NCI-H1092 (cell line): ENCODE measurements at regions not wholly inside any gene's neighbourhood (a gene's known extent, or its start where the extent isn't known, plus 50 kb on each side); places are given as distances from the start of the nearest gene placed in this dataset.
A peak's percentile ranks its signal among the peaks of the same experiment; 100 is the strongest.

Source experiments
- DNase-seq: peaks from one replicate; lab custom pipeline; 2025; lab: John Stamatoyannopoulos, UW

GRCh38 chr2:12347066-12347493, 369.7 kb upstream of the TRIB2 start:
- DNase-seq, result no peak

DNA sequence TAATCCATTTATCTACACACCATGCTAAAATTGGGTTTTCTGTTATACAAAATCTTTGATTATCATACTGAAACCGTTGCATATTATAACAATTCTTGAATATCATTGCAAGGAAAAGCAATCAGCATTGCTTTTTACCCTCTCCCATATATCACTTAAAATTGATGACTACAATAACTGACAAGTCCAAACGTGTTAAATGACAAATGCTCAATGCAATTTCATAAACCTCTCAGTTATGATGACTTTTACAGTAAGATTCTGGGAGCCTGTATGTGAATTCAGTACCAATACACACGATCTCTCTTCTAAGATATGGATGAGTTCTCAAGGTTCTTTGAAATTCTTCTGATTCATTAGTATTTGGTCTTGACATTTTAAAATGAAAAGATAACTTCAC, 368.5 kb upstream of the TRIB2 start:
- DNase-seq, result no peak

DNA sequence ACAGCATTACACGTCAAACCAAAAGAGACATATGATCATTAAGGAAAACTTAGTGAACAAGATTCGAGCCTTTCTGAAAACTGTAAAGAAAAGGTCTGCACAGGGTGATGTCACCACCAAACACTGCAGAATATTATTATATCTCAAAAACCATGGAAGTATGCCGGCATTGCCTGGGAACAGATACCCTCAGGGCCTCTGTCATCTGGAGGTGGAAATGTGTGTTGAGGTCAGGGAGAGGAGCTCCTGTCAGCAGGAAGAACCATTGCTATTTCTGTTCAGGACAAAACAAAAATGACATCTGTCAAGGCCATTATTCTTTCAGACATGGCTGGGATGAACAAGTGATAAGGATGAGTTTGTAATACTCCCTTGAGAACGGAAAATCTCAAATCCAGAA, 365.9 kb upstream of the TRIB2 start:
- no peak for DNase-seq

DNA sequence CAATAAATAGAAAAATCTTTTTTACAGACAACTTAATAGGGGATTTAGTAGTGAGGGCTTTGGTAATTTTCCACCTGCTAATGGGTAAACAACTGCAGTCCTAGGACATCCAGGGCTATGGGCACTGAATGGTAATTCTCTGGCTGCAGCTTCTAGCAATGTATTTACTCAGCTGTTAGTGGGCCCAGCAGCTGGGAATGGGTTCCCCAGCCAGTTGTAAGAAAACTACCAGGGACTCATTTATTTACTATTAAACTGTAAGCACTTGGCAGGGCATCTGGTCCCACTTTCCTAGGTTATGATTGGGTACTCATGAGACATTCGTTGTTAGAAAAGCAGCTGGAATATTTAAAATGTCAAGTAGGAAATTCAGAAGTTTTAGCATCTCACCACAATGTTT, 363.8 kb upstream of the TRIB2 start:
- peak; percentile 89 for DNase-seq

- DNase-seq, result no peak
Observed at GRCh38 chr2:12361506-12361905, 355.2 kb upstream of the TRIB2 start.

- DNase-seq, result no peak
Observed at GRCh38 chr2:12363138-12363537, 353.6 kb upstream of the TRIB2 start.

GRCh38 chr2:12363569-12363968, 353.2 kb upstream of the TRIB2 start:
- no peak for DNase-seq

GRCh38 chr2:12369566-12369965, 347.2 kb upstream of the TRIB2 start:
- DNase-seq, result no peak

DNA sequence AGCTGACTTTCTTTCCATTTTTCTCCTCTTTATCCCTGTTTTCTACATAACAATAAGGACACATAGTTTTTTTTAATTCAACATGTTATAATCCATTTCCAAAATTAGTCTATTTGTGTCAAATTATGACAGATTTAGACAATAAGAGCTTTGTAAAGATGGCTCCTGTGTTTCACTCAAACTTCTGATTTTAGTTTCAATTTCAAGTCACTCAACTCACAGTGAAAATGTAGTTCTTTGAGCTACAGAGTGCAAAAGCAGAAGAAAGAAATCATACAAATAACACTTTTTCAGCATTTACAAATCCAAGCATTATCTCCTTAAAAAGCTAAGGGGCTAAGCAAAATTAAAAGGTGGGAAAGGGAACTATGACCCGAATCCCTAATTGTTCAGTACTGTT, 340.7 kb upstream of the TRIB2 start:
- no peak for DNase-seq

DNA sequence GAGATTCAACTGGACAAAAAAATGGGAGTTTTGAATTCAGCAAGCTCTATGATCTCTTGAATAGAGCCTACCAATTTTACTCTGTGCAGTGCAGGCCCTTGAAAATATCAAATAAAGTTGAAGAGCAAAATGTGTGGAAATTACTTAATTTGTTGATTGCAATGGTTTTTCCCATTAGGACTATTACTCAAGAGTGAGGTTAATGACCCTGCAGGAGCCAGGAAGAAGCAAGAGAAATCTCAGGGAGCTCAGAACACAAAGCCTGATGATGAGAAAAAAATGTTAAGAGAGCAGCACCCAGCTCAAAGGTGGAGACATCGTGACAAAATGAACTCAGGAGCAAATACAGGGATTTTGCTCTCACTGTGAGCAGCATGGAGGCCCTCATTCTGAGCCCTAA, 337.6 kb upstream of the TRIB2 start:
- DNase-seq, result no peak

GRCh38 chr2:12381543-12382325, 335.0 kb upstream of the TRIB2 start:
- DNase-seq, result no peak

GRCh38 chr2:12382366-12382765, 334.4 kb upstream of the TRIB2 start:
- DNase-seq, result no peak

DNA sequence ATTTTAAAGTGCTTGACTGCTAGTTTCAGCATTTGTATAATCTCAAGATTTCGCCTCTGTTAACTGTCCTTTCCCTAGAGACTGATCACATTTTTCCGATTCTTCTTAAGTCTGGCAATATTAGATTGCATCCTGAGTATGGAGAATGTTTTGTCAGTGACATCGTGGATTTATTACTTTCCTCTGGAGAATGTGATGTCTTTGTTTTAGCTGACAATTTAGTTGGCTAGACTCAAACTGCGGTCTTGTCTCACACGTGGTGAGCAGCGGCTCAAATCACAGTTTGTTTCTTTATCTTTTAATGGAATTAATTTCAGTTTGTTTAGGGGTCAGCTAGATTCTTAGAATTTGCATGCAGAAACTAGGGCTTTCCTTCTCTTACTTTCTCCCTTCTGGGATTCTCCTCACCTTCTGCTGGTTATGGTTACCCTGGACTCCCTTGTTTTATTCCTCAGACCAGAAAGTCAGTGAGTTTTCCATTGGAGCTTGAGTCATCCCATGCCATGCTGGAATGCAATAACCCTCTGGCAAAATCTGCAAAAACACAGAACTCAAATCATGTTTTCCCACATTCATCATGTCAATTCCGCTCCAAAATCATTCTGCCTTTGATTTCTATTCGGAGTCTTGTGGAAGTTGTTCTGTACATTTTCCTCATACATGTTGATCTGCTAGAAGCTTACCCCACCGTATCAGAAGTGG, 327.2 kb upstream of the TRIB2 start:
- no peak for DNase-seq

DNA sequence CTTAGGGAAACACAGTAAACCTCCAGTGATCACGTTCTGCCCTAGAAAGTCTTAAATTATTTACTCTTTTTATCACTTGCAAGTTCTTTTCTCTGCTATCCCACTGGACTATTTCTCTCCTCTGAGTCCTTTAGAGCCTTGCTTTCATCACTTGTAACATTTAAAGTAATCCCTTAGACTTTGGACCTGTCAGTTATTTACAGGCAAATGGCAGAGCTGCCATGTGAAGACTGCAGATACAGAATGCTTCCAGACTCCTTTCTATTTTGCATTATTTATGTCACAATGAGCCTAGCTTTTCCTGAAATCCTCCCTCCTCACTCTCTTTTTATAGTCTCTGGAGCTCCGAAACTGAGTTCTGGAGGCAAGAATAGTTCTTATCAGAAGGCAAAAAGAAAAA, 325.6 kb upstream of the TRIB2 start:
- DNase-seq, result no peak

GRCh38 chr2:12396699-12397098, 320.0 kb upstream of the TRIB2 start:
- DNase-seq, result no peak

DNA sequence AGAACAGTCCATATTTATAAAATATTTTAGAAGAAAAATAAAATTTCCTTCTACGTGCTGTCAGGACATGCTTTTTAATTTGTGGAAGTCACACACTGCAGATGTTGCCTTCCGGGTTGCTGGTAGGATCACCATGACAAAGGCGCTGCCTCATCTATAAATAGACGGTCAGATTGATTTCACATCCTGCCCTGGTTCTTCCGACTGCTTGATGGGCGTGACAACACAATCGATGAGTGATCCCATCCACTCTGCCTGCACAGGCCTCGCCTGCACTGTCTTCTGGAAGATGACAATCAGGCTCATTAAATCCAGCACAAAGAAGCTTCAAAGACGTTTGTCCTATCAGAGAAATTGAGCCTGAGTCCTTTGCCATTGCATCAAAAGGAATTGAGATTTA, 318.9 kb upstream of the TRIB2 start:
- no peak for DNase-seq

DNA sequence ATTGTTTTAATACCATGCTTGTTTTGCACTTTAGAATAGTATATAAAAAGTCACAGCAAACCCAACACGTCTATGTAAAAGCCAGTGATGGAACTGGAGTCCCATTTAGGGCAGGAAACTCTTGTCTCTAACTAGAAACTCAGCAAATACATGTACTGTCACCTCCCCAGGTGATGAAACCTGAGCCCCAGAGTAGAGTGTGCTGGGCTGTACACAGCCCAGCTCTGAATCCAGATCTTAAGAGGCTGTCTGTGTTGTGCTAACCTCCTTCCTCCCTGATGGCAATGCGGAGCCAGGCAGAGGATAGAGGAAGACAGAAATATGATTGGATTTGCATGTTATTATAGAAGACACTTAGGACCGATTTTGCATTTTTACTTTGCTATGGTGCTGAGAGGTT, 317.5 kb upstream of the TRIB2 start:
- DNase-seq, result no peak

DNA sequence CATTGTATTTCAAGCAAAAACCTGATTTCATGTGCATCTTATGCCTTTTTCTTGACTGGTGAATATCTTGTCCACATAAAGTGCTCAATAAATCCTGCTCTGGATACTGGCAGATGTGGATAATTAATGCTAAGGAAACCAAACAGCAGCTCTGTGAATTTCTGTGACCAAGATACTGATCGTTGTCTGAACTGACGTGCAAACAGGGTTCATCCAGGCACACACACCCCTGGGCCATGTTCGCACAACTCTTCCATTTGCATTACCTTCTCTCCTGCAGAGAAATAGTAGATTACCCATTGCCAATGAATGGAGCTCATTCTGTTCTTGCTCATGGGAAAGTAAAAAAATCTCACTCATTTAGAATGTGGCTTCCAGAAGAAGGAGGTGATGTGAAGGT, 316.2 kb upstream of the TRIB2 start:
- DNase-seq, result no peak

DNA sequence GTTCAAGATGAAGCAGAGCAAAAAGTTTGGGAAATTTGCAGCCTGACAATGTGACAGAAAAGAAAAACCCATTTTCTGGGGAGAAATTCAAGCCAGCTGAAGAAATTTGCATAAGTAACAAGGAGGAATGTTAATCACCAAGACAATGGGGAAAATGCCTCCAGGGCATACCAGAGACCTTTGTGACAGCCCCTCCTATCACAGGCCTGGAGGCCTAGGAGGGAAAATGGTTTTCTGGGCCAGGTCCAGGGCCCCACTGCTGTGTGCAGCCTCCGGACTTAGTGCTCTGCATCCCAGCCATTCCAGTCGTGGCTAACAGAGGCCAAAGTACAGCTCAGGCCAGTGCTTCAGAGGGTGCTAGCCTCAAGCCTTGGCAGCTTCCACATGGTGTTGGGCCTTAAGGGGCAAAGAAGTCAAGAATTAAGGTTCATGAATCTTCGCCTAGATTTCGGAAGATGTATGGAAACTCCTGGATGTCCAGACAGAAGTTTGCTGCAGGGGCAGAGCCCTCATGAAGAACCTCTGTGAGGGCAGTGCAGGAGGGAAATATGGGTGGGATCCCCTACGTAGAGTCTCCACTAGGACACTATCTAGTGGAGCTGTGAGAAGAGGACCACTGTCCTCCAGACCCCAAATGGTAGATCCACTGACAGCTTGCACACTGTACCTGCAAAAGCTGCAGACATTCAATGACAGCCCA, 314.1 kb upstream of the TRIB2 start:
- no peak for DNase-seq

DNA sequence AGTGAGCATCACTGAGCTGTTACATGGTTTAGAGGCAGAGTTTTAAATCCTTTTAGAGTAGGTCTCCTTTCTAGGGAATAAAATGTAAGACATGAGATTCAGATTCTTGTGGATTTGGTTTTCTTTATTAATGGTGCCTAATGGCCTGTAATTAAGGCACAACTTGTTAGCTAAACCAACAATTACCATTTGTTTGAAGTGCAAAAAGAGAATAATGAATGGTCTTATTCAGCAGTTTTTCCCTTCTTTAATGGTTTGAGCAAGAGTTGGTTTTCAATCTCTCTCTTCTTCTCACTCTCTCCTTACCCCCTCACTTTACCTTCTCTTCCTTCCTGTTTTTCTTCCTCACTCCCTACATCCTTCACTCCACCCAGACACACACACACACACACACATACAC, 312.2 kb upstream of the TRIB2 start:
- no peak for DNase-seq

DNA sequence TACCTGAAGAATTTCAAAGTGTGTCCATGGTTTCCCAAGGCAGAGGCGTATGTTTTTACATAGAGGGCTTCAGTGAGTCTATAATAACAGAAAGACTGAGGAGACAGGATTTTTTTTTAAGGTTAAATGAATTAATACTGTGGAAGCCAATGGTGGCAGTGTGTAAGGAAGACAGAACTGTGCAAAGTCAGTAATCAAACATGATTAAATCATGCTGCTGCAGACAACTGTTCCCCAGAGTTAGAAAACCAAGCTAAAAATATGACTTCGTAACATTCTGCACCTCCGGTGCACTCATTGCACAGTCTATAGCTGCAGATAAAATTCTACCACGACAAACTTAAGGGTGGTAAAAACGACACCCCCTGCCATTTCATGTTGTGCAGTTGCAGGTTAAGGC, 309.6 kb upstream of the TRIB2 start:
- no peak for DNase-seq

- DNase-seq, result no peak
Observed at GRCh38 chr2:12412898-12413305, 303.8 kb upstream of the TRIB2 start.

- no peak for DNase-seq
Observed at GRCh38 chr2:12415536-12415935, 301.2 kb upstream of the TRIB2 start.
